GM12878 (cell line): ENCODE measurements at regions not wholly inside any gene's neighbourhood (a gene's known extent, or its start where the extent isn't known, plus 50 kb on each side); places are given as distances from the start of the nearest gene placed in this dataset.

Experiments used
- CREB1 ChIP-seq: IDR thresholded peaks from 2 replicates; pipeline ENCODE4 v1.6.1; 2012; ENCODE audit warnings: low read depth, mild to moderate bottlenecking, inconsistent platforms
- FOXK2 ChIP-seq: fragments of 450-650 bp; IDR thresholded peaks from 2 replicates; pipeline ENCODE4 v1.6.1; 2017; ENCODE audit warnings: mild to moderate bottlenecking, moderate library complexity
- POLR2A ChIP-seq: IDR thresholded peaks from 2 replicates; pipeline ENCODE4 v1.6.1; 2011; ENCODE audit warnings: low read depth, mild to moderate bottlenecking, low read length
- ZNF24 ChIP-seq: fragments of 450-650 bp; IDR thresholded peaks from 2 replicates; pipeline ENCODE4 v1.6.1; 2017; ENCODE audit warnings: antibody characterized with exemption, mild to moderate bottlenecking
- TF ChIP-seq, protein P1 (sequence below), 3 experiments: IDR thresholded peaks in 2 of 3; conservative IDR thresholded peaks in 1 of 3; 2 replicates each; pipeline ENCODE4 v1.5.1; 2011; ENCODE audit warnings: low read depth in 3 of 3, low read length in 3 of 3, mild to moderate bottlenecking in 3 of 3, control low read depth in 2 of 3, moderate library complexity in 2 of 3, inconsistent platforms in 1 of 3, mixed read lengths in 1 of 3; ENCODE audit not compliant: control insufficient read depth in 2 of 3, insufficient read depth in 1 of 3; ENCODE audit errors: extremely low read depth in 1 of 3

GRCh38 chr3:191966556-191966955 lies 505.6 kb downstream of the PYDC2 start:
- TF ChIP-seq, protein P1, sequence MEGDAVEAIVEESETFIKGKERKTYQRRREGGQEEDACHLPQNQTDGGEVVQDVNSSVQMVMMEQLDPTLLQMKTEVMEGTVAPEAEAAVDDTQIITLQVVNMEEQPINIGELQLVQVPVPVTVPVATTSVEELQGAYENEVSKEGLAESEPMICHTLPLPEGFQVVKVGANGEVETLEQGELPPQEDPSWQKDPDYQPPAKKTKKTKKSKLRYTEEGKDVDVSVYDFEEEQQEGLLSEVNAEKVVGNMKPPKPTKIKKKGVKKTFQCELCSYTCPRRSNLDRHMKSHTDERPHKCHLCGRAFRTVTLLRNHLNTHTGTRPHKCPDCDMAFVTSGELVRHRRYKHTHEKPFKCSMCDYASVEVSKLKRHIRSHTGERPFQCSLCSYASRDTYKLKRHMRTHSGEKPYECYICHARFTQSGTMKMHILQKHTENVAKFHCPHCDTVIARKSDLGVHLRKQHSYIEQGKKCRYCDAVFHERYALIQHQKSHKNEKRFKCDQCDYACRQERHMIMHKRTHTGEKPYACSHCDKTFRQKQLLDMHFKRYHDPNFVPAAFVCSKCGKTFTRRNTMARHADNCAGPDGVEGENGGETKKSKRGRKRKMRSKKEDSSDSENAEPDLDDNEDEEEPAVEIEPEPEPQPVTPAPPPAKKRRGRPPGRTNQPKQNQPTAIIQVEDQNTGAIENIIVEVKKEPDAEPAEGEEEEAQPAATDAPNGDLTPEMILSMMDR (IDR thresholded peaks at IDR 0.05 in 2 of 3, conservative IDR thresholded peaks at IDR 0.05 in 1 of 3; ENCODE audit: control insufficient read depth in 2 of 3, extremely low read depth in 1 of 3, insufficient read depth in 1 of 3, low read depth in 3 of 3, low read length in 3 of 3): no peak
- TF ChIP-seq CREB1 (no peak), POLR2A (no peak), FOXK2 (no peak), ZNF24 (no peak)
